Glutamatergic neuron (in vitro differentiated cells): ENCODE measurements at regions not wholly inside any gene's neighbourhood (a gene's known extent, or its start where the extent isn't known, plus 50 kb on each side); places are given as distances from the start of the nearest gene placed in this dataset.
A peak's percentile ranks its signal among the peaks of the same experiment; 100 is the strongest.

ENCODE experiments used
- DNase-seq: peaks from one replicate; pipeline ENCODE4 v3.0.0; 2022
- H3K27ac Mint-ChIP-seq: one replicate; pipeline ENCODE4 v1.8.0; 2020; ENCODE audit warnings: mild to moderate bottlenecking, mixed read lengths, inconsistent platforms; ENCODE audit not compliant: unreplicated experiment
- H3K27me3 Mint-ChIP-seq: one replicate; pipeline ENCODE4 v1.8.0; 2020; ENCODE audit warnings: mild to moderate bottlenecking, moderate library complexity, mixed read lengths, inconsistent platforms; ENCODE audit not compliant: unreplicated experiment
- H3K36me3 Mint-ChIP-seq: one replicate; pipeline ENCODE4 v1.8.0; 2020; ENCODE audit warnings: mild to moderate bottlenecking, mixed read lengths, inconsistent platforms; ENCODE audit not compliant: unreplicated experiment
- H3K4me1 Mint-ChIP-seq: one replicate; pipeline ENCODE4 v1.8.0; 2020; ENCODE audit warnings: mild to moderate bottlenecking, low read depth, mixed read lengths, inconsistent platforms; ENCODE audit not compliant: unreplicated experiment
- H3K4me3 Mint-ChIP-seq: one replicate; pipeline ENCODE4 v1.8.0; 2020; ENCODE audit warnings: mild to moderate bottlenecking, mixed read lengths, inconsistent platforms; ENCODE audit not compliant: unreplicated experiment
- H3K9me3 Mint-ChIP-seq: one replicate; pipeline ENCODE4 v1.8.0; 2020; ENCODE audit warnings: mild to moderate bottlenecking, moderate library complexity, mixed read lengths, inconsistent platforms; ENCODE audit not compliant: unreplicated experiment
- CTCF ChIP-seq: fragments of 200-600 bp; sonication (generic); IDR thresholded peaks from one replicate; pipeline ENCODE4 v1.5.0; 2021; ENCODE audit not compliant: partially characterized antibody, unreplicated experiment

- Mint-ChIP-seq H3K4me1 (no peaks in the 10 kb centered on the region), H3K27ac (no peak overlapping the region), H3K27me3 (peaks cover 2% of the 10 kb centered on the region), H3K9me3 (peaks cover 5% of the 10 kb centered on the region), H3K4me3 (no peak overlapping the region), H3K36me3 (peaks cover 12% of the 10 kb centered on the region)
- TF ChIP-seq CTCF = no peak
- DNase-seq = no peak
These were observed 56.8 kb upstream of the FAM181A start for GRCh38 chr14:93870377-93870776.

- Mint-ChIP-seq H3K36me3 (peaks cover 12% of the 10 kb centered on the region), H3K4me3 (no peak overlapping the region), H3K4me1 (no peaks in the 10 kb centered on the region), H3K27me3 (peaks cover 2% of the 10 kb centered on the region), H3K9me3 (peaks cover 9% of the 10 kb centered on the region), H3K27ac (no peak overlapping the region)
- no peak for DNase-seq
- TF ChIP-seq CTCF = no peak
These were observed 57.7 kb upstream of the FAM181A start for GRCh38 chr14:93869427-93869826.

- DNase-seq = no peak
- H3K4me3 Mint-ChIP-seq = no peak overlapping the region
- H3K27me3 Mint-ChIP-seq = peaks cover 2% of the 10 kb centered on the region
- peaks cover 6% of the 10 kb centered on the region for H3K9me3 Mint-ChIP-seq
- peaks cover 7% of the 10 kb centered on the region for H3K36me3 Mint-ChIP-seq
- H3K27ac Mint-ChIP-seq = no peak overlapping the region
- no peaks in the 10 kb centered on the region for H3K4me1 Mint-ChIP-seq
- no peak for TF ChIP-seq CTCF
These were observed 59.0 kb upstream of the FAM181A start for GRCh38 chr14:93868165-93868564.

GRCh38 chr14:93862265-93862664, 64.9 kb upstream of the FAM181A start:
- H3K36me3 Mint-ChIP-seq = peaks cover 7% of the 10 kb centered on the region
- TF ChIP-seq CTCF = no peak
- H3K4me3 Mint-ChIP-seq = no peak overlapping the region
- no peak for DNase-seq
- H3K27me3 Mint-ChIP-seq = peaks cover 10% of the 10 kb centered on the region
- no peak overlapping the region for H3K27ac Mint-ChIP-seq
- H3K4me1 Mint-ChIP-seq = peaks cover 22% of the 10 kb centered on the region
- H3K9me3 Mint-ChIP-seq = peaks cover 17% of the 10 kb centered on the region

- Mint-ChIP-seq H3K36me3 (peaks cover 7% of the 10 kb centered on the region), H3K27ac (no peak overlapping the region), H3K9me3 (peaks cover 20% of the 10 kb centered on the region), H3K4me3 (peak overlapping the region; percentile 10), H3K27me3 (peaks cover 13% of the 10 kb centered on the region), H3K4me1 (peaks cover 26% of the 10 kb centered on the region)
- TF ChIP-seq CTCF = no peak
- DNase-seq = no peak
These were observed 65.3 kb upstream of the FAM181A start for GRCh38 chr14:93861836-93862235.
